ENCODE measurements at regions not wholly inside any gene's neighbourhood (a gene's known extent, or its start where the extent isn't known, plus 50 kb on each side); places are given as distances from the start of the nearest gene placed in this dataset.

DNA sequence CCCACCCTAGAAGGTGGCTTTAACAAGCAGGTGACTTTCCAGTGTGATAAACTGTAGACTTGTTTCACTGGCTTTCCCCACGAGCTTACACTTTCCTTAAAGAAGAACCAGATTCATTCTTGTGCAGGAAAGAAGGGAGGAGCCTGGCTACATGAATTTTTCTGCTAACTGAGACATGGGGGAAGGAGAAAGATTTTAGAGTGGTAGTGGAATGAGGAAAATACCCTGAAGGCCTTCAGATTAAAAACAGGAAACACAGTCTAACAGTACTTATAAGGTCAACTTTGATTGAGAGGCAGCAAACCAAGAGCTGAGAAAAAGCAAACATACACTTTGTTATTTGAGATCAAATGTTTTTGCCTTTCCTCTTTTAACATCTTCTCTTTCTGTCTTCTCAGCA is 640.9 kb upstream of the PLXNA2 start:
- Histone ChIP-seq H3K4me3 (replicated peaks in 1 of 3; ENCODE audit: low read depth in 2 of 3, low read length in 3 of 3) (no peak overlapping the region), H3K4me2 (replicated peaks; ENCODE audit: extremely low read depth, low read length, poor library complexity, severe bottlenecking) (no peak overlapping the region), H3K9me3 (replicated peaks in 1 of 2; ENCODE audit: control insufficient read depth in 1 of 2, insufficient read depth in 1 of 2, low read length in 2 of 2) (no peaks in the 10 kb centered on the region), H3K36me3 (replicated peaks in 1 of 2; ENCODE audit: control insufficient read depth in 1 of 2, insufficient read depth in 2 of 2, low read length in 2 of 2) (no peaks in the 10 kb centered on the region), H4K20me1 (ENCODE audit: insufficient read depth, low read length) (no peaks in the 10 kb centered on the region), H3K27me3 (ENCODE audit: control insufficient read depth in 2 of 2, insufficient read depth in 2 of 2, low read length in 2 of 2) (no peaks in the 10 kb centered on the region), H3K4me1 (ENCODE audit: control insufficient read depth in 1 of 2, insufficient read depth in 2 of 2, low read length in 2 of 2) (no peaks in the 10 kb centered on the region), H3K79me2 (ENCODE audit: insufficient read depth, low read length) (no peaks in the 10 kb centered on the region), H2AFZ (ENCODE audit: insufficient read depth, low read depth, low read length, poor library complexity, severe bottlenecking) (no peak overlapping the region), H3K27ac (ENCODE audit: low read depth in 1 of 2, low read length in 2 of 2) (no peak overlapping the region), H3K9ac (ENCODE audit: insufficient read depth, low read length, poor library complexity, severe bottlenecking) (no peak overlapping the region)
- WGBS (ENCODE audit: insufficient coverage), result no CpG with 5 or more reads among the region's 1 CpG
- intact Hi-C loops (cut with micrococcal nuclease), result no loop called here
- Mint-ChIP-seq H3K9me3 (peaks cover 0 to 4% (median 0%) of the 10 kb centered on the region in 7 donors), H3K27ac (no peak overlapping the region), H3K4me3 (no peak overlapping the region), H3K36me3 (no peaks in the 10 kb centered on the region), H3K27me3 (ENCODE audit: low read depth in 3 of 3) (no peaks in the 10 kb centered on the region), H3K4me1 (no peaks in the 10 kb centered on the region)
- TF ChIP-seq, protein P1, sequence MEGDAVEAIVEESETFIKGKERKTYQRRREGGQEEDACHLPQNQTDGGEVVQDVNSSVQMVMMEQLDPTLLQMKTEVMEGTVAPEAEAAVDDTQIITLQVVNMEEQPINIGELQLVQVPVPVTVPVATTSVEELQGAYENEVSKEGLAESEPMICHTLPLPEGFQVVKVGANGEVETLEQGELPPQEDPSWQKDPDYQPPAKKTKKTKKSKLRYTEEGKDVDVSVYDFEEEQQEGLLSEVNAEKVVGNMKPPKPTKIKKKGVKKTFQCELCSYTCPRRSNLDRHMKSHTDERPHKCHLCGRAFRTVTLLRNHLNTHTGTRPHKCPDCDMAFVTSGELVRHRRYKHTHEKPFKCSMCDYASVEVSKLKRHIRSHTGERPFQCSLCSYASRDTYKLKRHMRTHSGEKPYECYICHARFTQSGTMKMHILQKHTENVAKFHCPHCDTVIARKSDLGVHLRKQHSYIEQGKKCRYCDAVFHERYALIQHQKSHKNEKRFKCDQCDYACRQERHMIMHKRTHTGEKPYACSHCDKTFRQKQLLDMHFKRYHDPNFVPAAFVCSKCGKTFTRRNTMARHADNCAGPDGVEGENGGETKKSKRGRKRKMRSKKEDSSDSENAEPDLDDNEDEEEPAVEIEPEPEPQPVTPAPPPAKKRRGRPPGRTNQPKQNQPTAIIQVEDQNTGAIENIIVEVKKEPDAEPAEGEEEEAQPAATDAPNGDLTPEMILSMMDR (IDR thresholded peaks at IDR 0.05), result no peak
- DNase-seq, result no peak

DNA sequence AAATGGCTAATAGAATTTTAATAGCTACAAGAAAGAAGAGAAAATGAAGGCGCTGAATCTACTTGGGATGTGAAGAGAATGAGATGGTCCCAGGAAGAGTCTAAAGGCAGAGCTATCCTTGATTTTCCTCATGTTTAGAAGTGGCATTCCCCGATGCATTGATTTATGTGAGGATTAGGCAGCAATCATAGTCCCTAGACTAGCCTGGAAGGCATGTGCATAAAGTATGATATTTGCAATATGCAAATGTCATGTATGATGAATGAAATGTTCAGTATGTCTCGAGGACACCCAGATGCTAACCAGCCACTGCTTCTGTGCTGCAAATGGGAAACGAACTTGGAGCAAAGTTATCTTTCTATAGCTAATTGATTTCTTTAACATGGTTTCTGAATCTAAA is 641.5 kb upstream of the PLXNA2 start:
- H3K79me2 ChIP-seq (ENCODE audit: insufficient read depth, low read length), result no peaks in the 10 kb centered on the region
- H3K36me3 Mint-ChIP-seq, result no peaks in the 10 kb centered on the region
- H3K27ac ChIP-seq (ENCODE audit: low read depth in 1 of 2, low read length in 2 of 2), result no peak overlapping the region
- H3K9ac ChIP-seq (ENCODE audit: insufficient read depth, low read length, poor library complexity, severe bottlenecking), result no peak overlapping the region
- no peak overlapping the region for H3K27ac Mint-ChIP-seq
- H3K27me3 Mint-ChIP-seq (ENCODE audit: low read depth in 3 of 3), result no peaks in the 10 kb centered on the region
- H3K4me3 ChIP-seq (replicated peaks in 1 of 3; ENCODE audit: low read depth in 2 of 3, low read length in 3 of 3), result no peak overlapping the region
- H3K4me1 Mint-ChIP-seq, result no peaks in the 10 kb centered on the region
- H3K36me3 ChIP-seq (replicated peaks in 1 of 2; ENCODE audit: control insufficient read depth in 1 of 2, insufficient read depth in 2 of 2, low read length in 2 of 2), result no peaks in the 10 kb centered on the region
- no CpG with 5 or more reads among the region's 4 CpGs for WGBS (ENCODE audit: insufficient coverage)
- H4K20me1 ChIP-seq (ENCODE audit: insufficient read depth, low read length), result no peaks in the 10 kb centered on the region
- intact Hi-C loops (cut with micrococcal nuclease), result no loop called here
- H3K4me1 ChIP-seq (ENCODE audit: control insufficient read depth in 1 of 2, insufficient read depth in 2 of 2, low read length in 2 of 2), result no peaks in the 10 kb centered on the region
- DNase-seq, result no peak
- H3K27me3 ChIP-seq (ENCODE audit: control insufficient read depth in 2 of 2, insufficient read depth in 2 of 2, low read length in 2 of 2), result no peaks in the 10 kb centered on the region
- TF ChIP-seq, protein P1 (IDR thresholded peaks at IDR 0.05), result no peak
- H3K4me3 Mint-ChIP-seq, result no peak overlapping the region
- H3K4me2 ChIP-seq (replicated peaks; ENCODE audit: extremely low read depth, low read length, poor library complexity, severe bottlenecking), result no peak overlapping the region
- no peaks in the 10 kb centered on the region for H3K9me3 ChIP-seq (replicated peaks in 1 of 2; ENCODE audit: control insufficient read depth in 1 of 2, insufficient read depth in 1 of 2, low read length in 2 of 2)
- H3K9me3 Mint-ChIP-seq, result peaks cover 0 to 3% (median 0%) of the 10 kb centered on the region in 7 donors
- no peak overlapping the region for H2AFZ ChIP-seq (ENCODE audit: insufficient read depth, low read depth, low read length, poor library complexity, severe bottlenecking)
